Body of pancreas (tissue), 4 donors: ENCODE measurements at regions not wholly inside any gene's neighbourhood (a gene's known extent, or its start where the extent isn't known, plus 50 kb on each side); places are given as distances from the start of the nearest gene placed in this dataset.

Experiments used
- POLR2A ChIP-seq, 3 donors: fragments of 450-650 bp; IDR thresholded peaks; one replicate each; pipeline ENCODE4 v1.6.1; 2016; ENCODE audit warnings: antibody characterized with exemption in 3 of 3, mild to moderate bottlenecking in 2 of 3
- TF ChIP-seq, protein P1 (sequence below), 7 experiments: fragments of 450-650 bp in 4 of 7; fragments of 200-600 bp in 3 of 7; sonication (generic) in 3 of 7; IDR thresholded peaks; one replicate each; pipeline ENCODE4 v1.5.1; 2016 to 2019; ENCODE audit warnings: antibody characterized with exemption in 7 of 7

DNA sequence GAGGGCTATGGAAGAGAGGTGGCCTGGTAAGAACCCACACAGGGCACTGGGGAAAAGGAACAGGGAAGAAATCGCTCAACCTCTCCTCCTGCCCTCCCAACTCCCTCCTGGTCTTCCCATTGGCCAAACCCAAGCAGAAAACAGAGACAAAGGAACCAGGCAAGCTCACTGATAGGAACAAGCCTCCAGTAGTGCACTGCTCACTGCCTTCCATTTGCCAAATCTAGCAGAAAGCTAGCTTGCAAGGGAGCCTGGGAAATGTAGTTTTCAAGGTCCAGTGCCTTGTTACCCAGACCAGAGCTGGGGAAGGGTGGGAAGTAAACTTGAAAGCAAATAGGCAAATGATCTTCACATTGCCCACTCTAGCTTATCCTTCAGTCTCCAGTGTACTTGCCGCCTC is 556.1 kb upstream of the AUTS2 start:
- TF ChIP-seq, protein P1, sequence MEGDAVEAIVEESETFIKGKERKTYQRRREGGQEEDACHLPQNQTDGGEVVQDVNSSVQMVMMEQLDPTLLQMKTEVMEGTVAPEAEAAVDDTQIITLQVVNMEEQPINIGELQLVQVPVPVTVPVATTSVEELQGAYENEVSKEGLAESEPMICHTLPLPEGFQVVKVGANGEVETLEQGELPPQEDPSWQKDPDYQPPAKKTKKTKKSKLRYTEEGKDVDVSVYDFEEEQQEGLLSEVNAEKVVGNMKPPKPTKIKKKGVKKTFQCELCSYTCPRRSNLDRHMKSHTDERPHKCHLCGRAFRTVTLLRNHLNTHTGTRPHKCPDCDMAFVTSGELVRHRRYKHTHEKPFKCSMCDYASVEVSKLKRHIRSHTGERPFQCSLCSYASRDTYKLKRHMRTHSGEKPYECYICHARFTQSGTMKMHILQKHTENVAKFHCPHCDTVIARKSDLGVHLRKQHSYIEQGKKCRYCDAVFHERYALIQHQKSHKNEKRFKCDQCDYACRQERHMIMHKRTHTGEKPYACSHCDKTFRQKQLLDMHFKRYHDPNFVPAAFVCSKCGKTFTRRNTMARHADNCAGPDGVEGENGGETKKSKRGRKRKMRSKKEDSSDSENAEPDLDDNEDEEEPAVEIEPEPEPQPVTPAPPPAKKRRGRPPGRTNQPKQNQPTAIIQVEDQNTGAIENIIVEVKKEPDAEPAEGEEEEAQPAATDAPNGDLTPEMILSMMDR (IDR thresholded peaks at IDR 0.05), result no peak
- no peak for TF ChIP-seq POLR2A (IDR thresholded peaks at IDR 0.05)
